ENCODE measurements at regions not wholly inside any gene's neighbourhood (a gene's known extent, or its start where the extent isn't known, plus 50 kb on each side); places are given as distances from the start of the nearest gene placed in this dataset.

GRCh38 chr9:10674586-10674985 lies 61.8 kb upstream of the PTPRD start:
- no peak for DNase-seq (ENCODE audit: low spot score)

- no peak for DNase-seq (ENCODE audit: low spot score)
Observed at GRCh38 chr9:10678010-10678409, 65.2 kb upstream of the PTPRD start.

GRCh38 chr9:10678790-10679189 lies 66.0 kb upstream of the PTPRD start:
- no peak for DNase-seq (ENCODE audit: low spot score)

GRCh38 chr9:10686943-10687342 lies 74.1 kb upstream of the PTPRD start:
- DNase-seq (ENCODE audit: low spot score), result no peak

GRCh38 chr9:10690546-10690945 lies 77.7 kb upstream of the PTPRD start:
- no peak for DNase-seq (ENCODE audit: low spot score)

- DNase-seq (ENCODE audit: low spot score), result no peak
Observed at GRCh38 chr9:10697044-10697443, 84.2 kb upstream of the PTPRD start.

- DNase-seq (ENCODE audit: low spot score), result no peak
Observed at GRCh38 chr9:10700291-10700690, 87.5 kb upstream of the PTPRD start.

- no peak for DNase-seq (ENCODE audit: low spot score)
Observed at GRCh38 chr9:10700915-10701314, 88.1 kb upstream of the PTPRD start.

- DNase-seq (ENCODE audit: low spot score), result no peak
Observed at GRCh38 chr9:10701906-10702305, 89.1 kb upstream of the PTPRD start.

- DNase-seq (ENCODE audit: low spot score), result no peak
Observed at GRCh38 chr9:10703139-10703538, 90.3 kb upstream of the PTPRD start.

GRCh38 chr9:10704720-10705119 lies 91.9 kb upstream of the PTPRD start:
- DNase-seq (ENCODE audit: low spot score), result no peak

- DNase-seq (ENCODE audit: low spot score), result no peak
Observed at GRCh38 chr9:10705383-10705782, 92.6 kb upstream of the PTPRD start.

GRCh38 chr9:10706788-10707187 lies 94.0 kb upstream of the PTPRD start:
- no peak for DNase-seq (ENCODE audit: low spot score)

GRCh38 chr9:10721301-10721700 lies 108.5 kb upstream of the PTPRD start:
- DNase-seq (ENCODE audit: low spot score), result no peak

- DNase-seq (ENCODE audit: low spot score), result no peak
Observed at GRCh38 chr9:10729213-10729612, 116.4 kb upstream of the PTPRD start.

- DNase-seq (ENCODE audit: low spot score), result no peak
Observed at GRCh38 chr9:10744669-10745068, 131.9 kb upstream of the PTPRD start.

- no peak for DNase-seq (ENCODE audit: low spot score)
Observed at GRCh38 chr9:10753474-10753873, 140.7 kb upstream of the PTPRD start.

- DNase-seq (ENCODE audit: low spot score), result no peak
Observed at GRCh38 chr9:10764481-10764880, 151.7 kb upstream of the PTPRD start.

- no peak for DNase-seq (ENCODE audit: low spot score)
Observed at GRCh38 chr9:10773136-10773535, 160.3 kb upstream of the PTPRD start.

GRCh38 chr9:10774051-10774450 lies 161.2 kb upstream of the PTPRD start:
- DNase-seq (ENCODE audit: low spot score), result no peak

- no peak for DNase-seq (ENCODE audit: low spot score)
Observed at GRCh38 chr9:10785255-10785654, 172.5 kb upstream of the PTPRD start.

- DNase-seq (ENCODE audit: low spot score), result no peak
Observed at GRCh38 chr9:10793306-10793705, 180.5 kb upstream of the PTPRD start.

- DNase-seq (ENCODE audit: low spot score), result no peak
Observed at GRCh38 chr9:10804486-10804885, 191.7 kb upstream of the PTPRD start.

- no peak for DNase-seq (ENCODE audit: low spot score)
Observed at GRCh38 chr9:10806868-10807267, 194.1 kb upstream of the PTPRD start.

GRCh38 chr9:10818206-10818605 lies 205.4 kb upstream of the PTPRD start:
- DNase-seq (ENCODE audit: low spot score), result no peak
